ENCODE measurements at regions not wholly inside any gene's neighbourhood (a gene's known extent, or its start where the extent isn't known, plus 50 kb on each side); places are given as distances from the start of the nearest gene placed in this dataset.

- no peak overlapping the region for H3K9ac ChIP-seq (ENCODE audit: low read length)
- no peaks in the 10 kb centered on the region; the same call in 1 of the 2 replicates for H3K27me3 ChIP-seq (ENCODE audit: low read depth, low read length)
- H3K4me2 ChIP-seq (ENCODE audit: low read length) = no peak overlapping the region
- H3K27ac ChIP-seq (ENCODE audit: low read length) = no peak overlapping the region
- no peaks in the 10 kb centered on the region for H4K20me1 ChIP-seq (ENCODE audit: insufficient read depth, low read length)
- H3K36me3 ChIP-seq (replicated peaks; ENCODE audit: low read depth, low read length) = no peaks in the 10 kb centered on the region
- H3K79me2 ChIP-seq (ENCODE audit: low read length) = no peaks in the 10 kb centered on the region
- TF ChIP-seq CTCF (IDR thresholded peaks at IDR 0.05; ENCODE audit: low read depth, low read length) (no peak), EZH2phosphoT487 (IDR thresholded peaks at IDR 0.05; ENCODE audit: low read depth) (no peak)
- no peak overlapping the region for H3K4me3 ChIP-seq (ENCODE audit: low read length)
- no peaks in the 10 kb centered on the region for H3K4me1 ChIP-seq (ENCODE audit: low read length)
- H3K9me3 ChIP-seq (ENCODE audit: insufficient read depth, low read length) = no peaks in the 10 kb centered on the region
- H2AFZ ChIP-seq (ENCODE audit: low read depth, low read length) = no peak overlapping the region
Observed at GRCh38 chr2:21251216-21251980, 127.6 kb downstream of the TDRD15 start.

- H3K79me2 ChIP-seq (ENCODE audit: low read length) = no peaks in the 10 kb centered on the region
- TF ChIP-seq EZH2phosphoT487 (IDR thresholded peaks at IDR 0.05; ENCODE audit: low read depth) = no peak
- no peak for TF ChIP-seq CTCF (IDR thresholded peaks at IDR 0.05; ENCODE audit: low read depth, low read length)
- no peak overlapping the region for H2AFZ ChIP-seq (ENCODE audit: low read depth, low read length)
- H3K9ac ChIP-seq (ENCODE audit: low read length) = no peak overlapping the region
- no peak overlapping the region for H3K4me2 ChIP-seq (ENCODE audit: low read length)
- no peaks in the 10 kb centered on the region for H3K9me3 ChIP-seq (ENCODE audit: insufficient read depth, low read length)
- H3K4me1 ChIP-seq (ENCODE audit: low read length) = no peaks in the 10 kb centered on the region
- no peak overlapping the region for H3K27ac ChIP-seq (ENCODE audit: low read length)
- no peaks in the 10 kb centered on the region for H3K36me3 ChIP-seq (replicated peaks; ENCODE audit: low read depth, low read length)
- no peaks in the 10 kb centered on the region; the same call in 1 of the 2 replicates for H3K27me3 ChIP-seq (ENCODE audit: low read depth, low read length)
- no peak overlapping the region for H3K4me3 ChIP-seq (ENCODE audit: low read length)
- H4K20me1 ChIP-seq (ENCODE audit: insufficient read depth, low read length) = no peaks in the 10 kb centered on the region
Observed at GRCh38 chr2:21253311-21254027, 129.7 kb downstream of the TDRD15 start.

GRCh38 chr2:21254170-21254965, 130.6 kb downstream of the TDRD15 start:
- TF ChIP-seq CTCF (IDR thresholded peaks at IDR 0.05; ENCODE audit: low read depth, low read length) (no peak), EZH2phosphoT487 (IDR thresholded peaks at IDR 0.05; ENCODE audit: low read depth) (no peak)
- no peaks in the 10 kb centered on the region; the same call in 1 of the 2 replicates for H3K27me3 ChIP-seq (ENCODE audit: low read depth, low read length)
- no peaks in the 10 kb centered on the region for H3K36me3 ChIP-seq (replicated peaks; ENCODE audit: low read depth, low read length)
- no peaks in the 10 kb centered on the region for H3K79me2 ChIP-seq (ENCODE audit: low read length)
- H3K4me2 ChIP-seq (ENCODE audit: low read length) = no peak overlapping the region
- no peaks in the 10 kb centered on the region for H3K9me3 ChIP-seq (ENCODE audit: insufficient read depth, low read length)
- H3K4me3 ChIP-seq (ENCODE audit: low read length) = no peak overlapping the region
- H3K4me1 ChIP-seq (ENCODE audit: low read length) = no peaks in the 10 kb centered on the region
- H3K27ac ChIP-seq (ENCODE audit: low read length) = no peak overlapping the region
- no peak overlapping the region for H2AFZ ChIP-seq (ENCODE audit: low read depth, low read length)
- no peak overlapping the region for H3K9ac ChIP-seq (ENCODE audit: low read length)
- H4K20me1 ChIP-seq (ENCODE audit: insufficient read depth, low read length) = no peaks in the 10 kb centered on the region

- Histone ChIP-seq H3K79me2 (ENCODE audit: low read length) (no peaks in the 10 kb centered on the region), H3K36me3 (replicated peaks; ENCODE audit: low read depth, low read length) (no peaks in the 10 kb centered on the region), H2AFZ (ENCODE audit: low read depth, low read length) (no peak overlapping the region), H3K4me1 (ENCODE audit: low read length) (no peaks in the 10 kb centered on the region), H4K20me1 (ENCODE audit: insufficient read depth, low read length) (no peaks in the 10 kb centered on the region), H3K9ac (ENCODE audit: low read length) (no peak overlapping the region), H3K4me2 (ENCODE audit: low read length) (no peak overlapping the region), H3K27me3 (ENCODE audit: low read depth, low read length) (peaks cover 2% of the 10 kb centered on the region; the same call in 1 of the 2 replicates), H3K27ac (ENCODE audit: low read length) (no peak overlapping the region), H3K4me3 (ENCODE audit: low read length) (no peak overlapping the region), H3K9me3 (ENCODE audit: insufficient read depth, low read length) (no peaks in the 10 kb centered on the region)
- no peak for TF ChIP-seq EZH2phosphoT487 (IDR thresholded peaks at IDR 0.05; ENCODE audit: low read depth)
Observed at GRCh38 chr2:21256006-21256405, 132.2 kb downstream of the TDRD15 start.
